Spleen (tissue), 7 donors: ENCODE measurements at regions not wholly inside any gene's neighbourhood (a gene's known extent, or its start where the extent isn't known, plus 50 kb on each side); places are given as distances from the start of the nearest gene placed in this dataset.

Experiments
- POLR2A ChIP-seq, 3 donors: fragments of 450-650 bp; IDR thresholded peaks; one replicate each; pipeline ENCODE4 v1.5.1; 2017; ENCODE audit warnings: antibody characterized with exemption in 3 of 3, mild to moderate bottlenecking in 1 of 3
- TF ChIP-seq, protein P1 (sequence below), 11 experiments: fragments of 200-600 bp in 7 of 11; fragments of 450-650 bp in 4 of 11; sonication (generic) in 4 of 11; IDR thresholded peaks in 8 of 11; conservative IDR thresholded peaks in 3 of 11; 1 replicate in 7 of 11; 2 replicates in 4 of 11; pipeline versions ENCODE4 v1.4.0 to v1.8.0; 2016 to 2021; ENCODE audit warnings: antibody characterized with exemption in 11 of 11, inconsistent platforms in 4 of 11, mild to moderate bottlenecking in 1 of 11
- donor health status: DM: no; HTN: no; CAD: no; lungs with moderate emphysema.
- donor health status: DM: no; HTN: no; CAD: no.
- donor health status: DM: no; HTN: no; CAD: no.

DNA sequence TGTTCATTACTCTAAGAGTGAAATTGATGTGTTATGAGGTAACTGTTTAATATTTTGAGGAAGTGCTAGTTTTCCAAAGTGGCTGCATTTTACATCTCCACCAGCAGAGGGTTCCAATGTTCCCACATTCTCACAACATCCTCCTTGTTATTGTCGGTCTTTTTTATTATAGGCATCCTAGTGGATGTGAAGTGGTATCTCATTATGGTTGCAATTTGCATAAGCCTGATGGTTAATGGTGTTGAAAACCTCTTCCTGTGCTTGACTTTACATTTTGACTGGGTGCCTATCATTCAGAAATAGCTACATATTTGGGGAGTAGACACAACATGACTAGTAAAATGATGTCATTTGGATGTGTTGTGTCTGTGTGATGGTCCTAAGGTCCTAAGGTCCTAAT is 143.6 kb downstream of the MRPS30 start:
- TF ChIP-seq, protein P1, sequence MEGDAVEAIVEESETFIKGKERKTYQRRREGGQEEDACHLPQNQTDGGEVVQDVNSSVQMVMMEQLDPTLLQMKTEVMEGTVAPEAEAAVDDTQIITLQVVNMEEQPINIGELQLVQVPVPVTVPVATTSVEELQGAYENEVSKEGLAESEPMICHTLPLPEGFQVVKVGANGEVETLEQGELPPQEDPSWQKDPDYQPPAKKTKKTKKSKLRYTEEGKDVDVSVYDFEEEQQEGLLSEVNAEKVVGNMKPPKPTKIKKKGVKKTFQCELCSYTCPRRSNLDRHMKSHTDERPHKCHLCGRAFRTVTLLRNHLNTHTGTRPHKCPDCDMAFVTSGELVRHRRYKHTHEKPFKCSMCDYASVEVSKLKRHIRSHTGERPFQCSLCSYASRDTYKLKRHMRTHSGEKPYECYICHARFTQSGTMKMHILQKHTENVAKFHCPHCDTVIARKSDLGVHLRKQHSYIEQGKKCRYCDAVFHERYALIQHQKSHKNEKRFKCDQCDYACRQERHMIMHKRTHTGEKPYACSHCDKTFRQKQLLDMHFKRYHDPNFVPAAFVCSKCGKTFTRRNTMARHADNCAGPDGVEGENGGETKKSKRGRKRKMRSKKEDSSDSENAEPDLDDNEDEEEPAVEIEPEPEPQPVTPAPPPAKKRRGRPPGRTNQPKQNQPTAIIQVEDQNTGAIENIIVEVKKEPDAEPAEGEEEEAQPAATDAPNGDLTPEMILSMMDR (IDR thresholded peaks at IDR 0.05 in 8 of 11, conservative IDR thresholded peaks at IDR 0.05 in 3 of 11): peak in 7 of 11 experiments; percentile 35 to 57 (median 51)
- TF ChIP-seq POLR2A (IDR thresholded peaks at IDR 0.05): no peak
